ENCODE measurements at regions not wholly inside any gene's neighbourhood (a gene's known extent, or its start where the extent isn't known, plus 50 kb on each side); places are given as distances from the start of the nearest gene placed in this dataset.

GRCh38 chr9:120294003-120294402 is 286.0 kb downstream of the CDK5RAP2 start:
- ATAC-seq: no peak
- intact Hi-C loops (cut with DNase I): no loop called here

GRCh38 chr9:120292606-120293005 is 287.4 kb downstream of the CDK5RAP2 start:
- intact Hi-C loops (cut with DNase I): no loop called here
- no peak for DNase-seq
- Histone ChIP-seq H3K4me1 (no peaks in the 10 kb centered on the region), H3K4me3 (no peak overlapping the region), H3K27me3 (ENCODE audit: low read depth) (no peaks in the 10 kb centered on the region), H3K27ac (no peak overlapping the region), H3K9me3 (no peaks in the 10 kb centered on the region), H3K36me3 (no peaks in the 10 kb centered on the region)
- ATAC-seq: no peak
- no peak for TF ChIP-seq CTCF (IDR thresholded peaks at IDR 0.05)

More at GRCh38 chr9:120294003-120294402, 286.0 kb downstream of the CDK5RAP2 start:
- Histone ChIP-seq H3K36me3 (no peaks in the 10 kb centered on the region), H3K27me3 (ENCODE audit: low read depth) (no peaks in the 10 kb centered on the region), H3K27ac (no peak overlapping the region), H3K4me1 (no peaks in the 10 kb centered on the region), H3K4me3 (no peak overlapping the region), H3K9me3 (no peaks in the 10 kb centered on the region)
- no peak for TF ChIP-seq CTCF (IDR thresholded peaks at IDR 0.05)
- no peak for DNase-seq

GRCh38 chr9:120291050-120291449 is 288.9 kb downstream of the CDK5RAP2 start:
- intact Hi-C loops (cut with DNase I): no loop called here
- TF ChIP-seq CTCF (IDR thresholded peaks at IDR 0.05): no peak
- Histone ChIP-seq H3K4me3 (no peak overlapping the region), H3K36me3 (no peaks in the 10 kb centered on the region), H3K4me1 (no peaks in the 10 kb centered on the region), H3K27ac (no peak overlapping the region), H3K9me3 (no peaks in the 10 kb centered on the region), H3K27me3 (ENCODE audit: low read depth) (no peaks in the 10 kb centered on the region)
- no peak for ATAC-seq
- no peak for DNase-seq

- Histone ChIP-seq H3K4me3 (no peak overlapping the region), H3K36me3 (no peaks in the 10 kb centered on the region), H3K27ac (no peak overlapping the region), H3K9me3 (no peaks in the 10 kb centered on the region), H3K4me1 (no peaks in the 10 kb centered on the region), H3K27me3 (ENCODE audit: low read depth) (no peaks in the 10 kb centered on the region)
- TF ChIP-seq CTCF (IDR thresholded peaks at IDR 0.05): no peak
- DNase-seq: no peak
- intact Hi-C loops (cut with DNase I): no loop called here
- ATAC-seq: no peak
Observed at GRCh38 chr9:120289990-120290975, 289.7 kb downstream of the CDK5RAP2 start.

- H3K27me3 ChIP-seq (ENCODE audit: low read depth): no peaks in the 10 kb centered on the region
- intact Hi-C loops (cut with DNase I): no loop called here
- ATAC-seq (no peak), DNase-seq (no peak)
- H3K4me1 ChIP-seq: no peaks in the 10 kb centered on the region
- no peak overlapping the region for H3K27ac ChIP-seq
- H3K4me3 ChIP-seq: no peak overlapping the region
- H3K9me3 ChIP-seq: no peaks in the 10 kb centered on the region
- no peaks in the 10 kb centered on the region for H3K36me3 ChIP-seq
- no peak for TF ChIP-seq CTCF (IDR thresholded peaks at IDR 0.05)
Observed at GRCh38 chr9:120289098-120289497, 290.9 kb downstream of the CDK5RAP2 start.
